H1 (cell line): ENCODE measurements at regions not wholly inside any gene's neighbourhood (a gene's known extent, or its start where the extent isn't known, plus 50 kb on each side); places are given as distances from the start of the nearest gene placed in this dataset.

Experiments
- CTCF ChIA-PET: fragments of 300-600 bp; sonication (Branson Sonifier 250); formaldehyde crosslinking; loops from one replicate; lab custom pipeline; 2021; ENCODE audit not compliant: partially characterized antibody; lab: Charles Lee
- POLR2A ChIA-PET: fragments of 300-600 bp; sonication (Branson Sonifier 250); formaldehyde crosslinking; loops from one replicate; lab custom pipeline; 2021; ENCODE audit warnings: inconsistent platforms; ENCODE audit not compliant: partially characterized antibody; lab: Charles Lee
- DNase-seq, 2 experiments: peaks; one replicate each; pipeline versions ENCODE4 v3.0.0 to v3.0.0-alpha.2; 2010 to 2022; ENCODE audit warnings: low spot score in 2 of 2, low read depth in 1 of 2, mixed read lengths in 1 of 2
- FAIRE-seq: peaks from 2 replicates; lab custom pipeline; 2011; peaks lifted over from hg19 to GRCh38; lab: Jason Lieb, UNC
- H2AFZ ChIP-seq: 2 replicates; pipeline ENCODE4 v1.8.1; 2012; ENCODE audit warnings: low read length, inconsistent platforms
- H2AK5ac ChIP-seq: 2 replicates; pipeline ENCODE4 v1.6.1; 2013; ENCODE audit warnings: low read depth, low read length
- H2BK120ac ChIP-seq: replicated peaks from 2 replicates; pipeline ENCODE3; 2013; ENCODE audit warnings: low read depth, low read length, inconsistent platforms
- H2BK12ac ChIP-seq: 2 replicates; pipeline ENCODE4 v1.6.1; 2013; ENCODE audit warnings: low read depth, low read length
- H2BK15ac ChIP-seq: 2 replicates; pipeline ENCODE4 v1.6.1; 2013; ENCODE audit warnings: low read length
- H2BK20ac ChIP-seq: 2 replicates; pipeline ENCODE4 v1.6.1; 2013; ENCODE audit warnings: low read length
- H2BK5ac ChIP-seq: 2 replicates; pipeline ENCODE4 v1.6.1; 2013; ENCODE audit warnings: low read depth, low read length
- H3K14ac ChIP-seq: 2 replicates; pipeline ENCODE4 v1.6.1; 2013; ENCODE audit warnings: inconsistent platforms; ENCODE audit not compliant: insufficient read length
- H3K18ac ChIP-seq: 2 replicates; pipeline ENCODE4 v1.6.1; 2013; ENCODE audit warnings: low read length; ENCODE audit errors: extremely low read depth
- H3K23ac ChIP-seq: 2 replicates; pipeline ENCODE4 v1.6.1; 2013; ENCODE audit warnings: inconsistent platforms; ENCODE audit not compliant: insufficient read length
- H3K23me2 ChIP-seq: 2 replicates; pipeline ENCODE4 v1.6.1; 2013; ENCODE audit warnings: low read depth, low read length
- H3K27ac ChIP-seq: 2 replicates; pipeline ENCODE4 v1.6.1; 2011; ENCODE audit warnings: low read depth, low read length, inconsistent platforms
- H3K27me3 ChIP-seq, 4 experiments: replicated peaks in 1 of 4; 1 replicate in 1 of 4; 2 replicates in 3 of 4; pipeline versions ENCODE4 v1.6.1 to v1.8.1; 2011 to 2013; ENCODE audit warnings: low read length in 3 of 4, mild to moderate bottlenecking in 3 of 4, inconsistent platforms in 2 of 4, mixed read lengths in 2 of 4, moderate library complexity in 1 of 4; ENCODE audit not compliant: control insufficient read depth in 3 of 4, insufficient read depth in 3 of 4; ENCODE audit errors: extremely low read depth in 1 of 4
- H3K36me3 ChIP-seq, 4 experiments: 2 replicates each; pipeline versions ENCODE4 v1.6.1 to v1.8.1; 2011 to 2013; ENCODE audit warnings: mild to moderate bottlenecking in 4 of 4, low read length in 3 of 4, moderate library complexity in 2 of 4, control low read depth in 1 of 4, inconsistent platforms in 1 of 4; ENCODE audit not compliant: insufficient read depth in 4 of 4, control insufficient read depth in 2 of 4
- H3K4ac ChIP-seq: replicated peaks from 2 replicates; pipeline ENCODE3; 2013; ENCODE audit warnings: low read length, low read depth, mixed read lengths, inconsistent platforms; ENCODE audit not compliant: insufficient read length
- H3K4me1 ChIP-seq, 4 experiments: replicated peaks in 1 of 4; 1 replicate in 1 of 4; 2 replicates in 3 of 4; pipeline versions ENCODE4 v1.6.1 to v1.8.1; 2011 to 2013; ENCODE audit warnings: low read length in 3 of 4, inconsistent platforms in 2 of 4, mixed read lengths in 1 of 4; ENCODE audit not compliant: insufficient read depth in 4 of 4, control insufficient read depth in 3 of 4
- H3K4me2 ChIP-seq, 2 experiments: 2 replicates each; pipeline versions ENCODE4 v1.6.1 to v1.8.1; 2011 to 2013; ENCODE audit warnings: low read depth in 2 of 2, low read length in 2 of 2, control low read depth in 1 of 2, inconsistent platforms in 1 of 2, mild to moderate bottlenecking in 1 of 2; ENCODE audit not compliant: insufficient read depth in 1 of 2
- H3K4me3 ChIP-seq, 4 experiments: fragments of 200-600, 300-600 bp in 1 of 4; sonication (generic), shearing (Covaris generic), sonication (Bioruptor Twin) in 1 of 4; 2 replicates each; pipeline versions ENCODE4 v1.5.1 to v1.8.1; 2011 to 2016; ENCODE audit warnings: low read length in 4 of 4, low read depth in 3 of 4, control low read depth in 2 of 4, inconsistent platforms in 2 of 4, mild to moderate bottlenecking in 2 of 4, mixed read lengths in 1 of 4, moderate library complexity in 1 of 4; ENCODE audit not compliant: insufficient read depth in 2 of 4; ENCODE audit errors: extremely low read depth in 1 of 4
- H3K56ac ChIP-seq: replicated peaks from 2 replicates; pipeline ENCODE3; 2013; ENCODE audit warnings: low read depth, mild to moderate bottlenecking, mixed read lengths, low read length, inconsistent platforms; ENCODE audit not compliant: insufficient read length
- H3K79me1 ChIP-seq: 2 replicates; pipeline ENCODE4 v1.6.1; 2013; ENCODE audit warnings: low read depth, low read length, control low read depth
- H3K79me2 ChIP-seq, 2 experiments: 2 replicates each; pipeline versions ENCODE4 v1.6.1 to v1.8.1; 2012 to 2013; ENCODE audit warnings: low read length in 2 of 2, mild to moderate bottlenecking in 2 of 2, inconsistent platforms in 1 of 2; ENCODE audit not compliant: insufficient read depth in 2 of 2, control insufficient read depth in 1 of 2
- H3K9ac ChIP-seq, 4 experiments: replicated peaks in 1 of 4; 1 replicate in 1 of 4; 2 replicates in 3 of 4; pipeline versions ENCODE4 v1.6.1 to v1.8.1; 2011 to 2013; ENCODE audit warnings: low read depth in 3 of 4, low read length in 3 of 4, control low read depth in 2 of 4, mild to moderate bottlenecking in 2 of 4, moderate library complexity in 2 of 4, inconsistent platforms in 1 of 4; ENCODE audit errors: extremely low read depth in 1 of 4
- H3K9me3 ChIP-seq, 2 experiments: 2 replicates each; pipeline versions ENCODE4 v1.6.1 to v1.8.1; 2012 to 2013; ENCODE audit warnings: mild to moderate bottlenecking in 2 of 2, moderate library complexity in 2 of 2, control low read depth in 1 of 2, inconsistent platforms in 1 of 2, low read depth in 1 of 2, low read length in 1 of 2, mixed read lengths in 1 of 2; ENCODE audit not compliant: insufficient read depth in 2 of 2
- H4K20me1 ChIP-seq, 2 experiments: replicated peaks in 1 of 2; 2 replicates each; pipeline versions ENCODE3 to v1.8.1; 2011 to 2013; ENCODE audit warnings: inconsistent platforms in 2 of 2, low read length in 2 of 2, mild to moderate bottlenecking in 1 of 2; ENCODE audit not compliant: insufficient read depth in 2 of 2, control insufficient read depth in 1 of 2
- H4K5ac ChIP-seq: 2 replicates; pipeline ENCODE4 v1.6.1; 2013; ENCODE audit warnings: low read length, low read depth, mixed read lengths, inconsistent platforms; ENCODE audit not compliant: insufficient read length
- H4K8ac ChIP-seq: 2 replicates; pipeline ENCODE4 v1.8.0; 2013; ENCODE audit warnings: mild to moderate bottlenecking, moderate library complexity, low read length, inconsistent platforms; ENCODE audit not compliant: insufficient read depth; ENCODE audit errors: extremely low read depth
- H4K91ac ChIP-seq: replicated peaks from 2 replicates; pipeline ENCODE3; 2013; ENCODE audit warnings: low read length, mixed read lengths, inconsistent platforms; ENCODE audit not compliant: insufficient read length
- BACH1 ChIP-seq: IDR thresholded peaks from 2 replicates; pipeline ENCODE4 v1.6.1; 2012; ENCODE audit warnings: low read length, improper control_type of control experiment
- CBX5 ChIP-seq: fragments of 300-800, 300-1000 bp; sonication (generic); IDR thresholded peaks from 2 replicates; pipeline ENCODE4 v1.7.1; 2016; ENCODE audit warnings: antibody characterized with exemption, low read length, low read depth
- CEBPB ChIP-seq: IDR thresholded peaks from 2 replicates; pipeline ENCODE4 v1.6.1; 2012; ENCODE audit warnings: low read depth, low read length
- POLR2A ChIP-seq, 2 experiments: IDR thresholded peaks; 1 replicate in 1 of 2; 2 replicates in 1 of 2; pipeline ENCODE4 v1.6.1; 2011; ENCODE audit warnings: low read depth in 2 of 2, low read length in 2 of 2, mild to moderate bottlenecking in 2 of 2; ENCODE audit errors: control extremely low read depth in 1 of 2
- POLR2AphosphoS5 ChIP-seq: IDR thresholded peaks from 2 replicates; pipeline ENCODE4 v1.6.1; 2011; ENCODE audit warnings: low read depth, low read length
- POU5F1 ChIP-seq: IDR thresholded peaks from 2 replicates; pipeline ENCODE4 v1.6.1; 2011; ENCODE audit warnings: low read depth, mild to moderate bottlenecking, low read length, moderate library complexity
- RAD21 ChIP-seq, 2 experiments: IDR thresholded peaks in 1 of 2; conservative IDR thresholded peaks in 1 of 2; 2 replicates each; pipeline ENCODE4 v1.6.1; 2011; ENCODE audit warnings: low read depth in 2 of 2, low read length in 2 of 2, improper control_type of control experiment in 1 of 2, inconsistent platforms in 1 of 2, mild to moderate bottlenecking in 1 of 2, moderate library complexity in 1 of 2
- RNF2 ChIP-seq: fragments of 200-900, 300-1000 bp; sonication (generic); IDR thresholded peaks from 2 replicates; pipeline ENCODE4 v1.7.1; 2016; ENCODE audit warnings: borderline replicate concordance, low read depth, mild to moderate bottlenecking, antibody characterized with exemption, low read length; ENCODE audit not compliant: poor library complexity, severe bottlenecking; ENCODE audit errors: missing control alignments
- SP1 ChIP-seq: IDR thresholded peaks from 2 replicates; pipeline ENCODE4 v1.6.1; 2011; ENCODE audit warnings: low read depth, low read length
- WGBS, 2 experiments: shearing (Covaris generic) in 1 of 2; methylation state at CpG; one replicate each; pipeline versions ENCODE4 v1.1.6 to v1.1.7; 2013 to 2015; ENCODE audit warnings: low lambda C conversion rate in 2 of 2, mixed read lengths in 2 of 2, inconsistent platforms in 1 of 2, low coverage in 1 of 2, missing lambda C conversion rate in 1 of 2; ENCODE audit not compliant: insufficient replicate concordance in 2 of 2, insufficient coverage in 1 of 2, insufficient read length in 1 of 2; ENCODE audit errors: extremely low coverage in 1 of 2, missing lambda C conversion rate in 1 of 2; 5-methylcytosine and 5-hydroxymethylcytosine counted together

DNA sequence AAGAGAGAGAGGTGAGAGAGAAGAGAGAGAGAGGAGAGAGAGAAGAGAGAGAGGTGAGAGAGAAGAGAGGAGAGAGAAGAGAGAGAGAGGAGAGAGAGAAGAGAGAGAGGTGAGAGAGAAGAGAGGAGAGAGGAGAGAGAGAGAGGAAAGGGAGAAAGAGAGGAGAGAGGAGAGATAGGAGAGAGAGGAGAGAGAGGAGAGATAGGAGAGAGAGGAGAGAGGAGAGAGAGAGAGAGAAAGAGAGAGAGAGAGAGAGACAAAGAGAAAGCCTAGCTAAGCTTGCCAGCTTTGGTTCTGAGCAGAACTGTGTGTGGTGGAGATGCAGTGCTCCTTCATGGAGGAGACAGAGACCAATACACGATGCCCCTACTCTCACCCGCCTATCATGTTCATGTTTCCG, 99.1 kb upstream of the KCNA3 start:
- CTCF ChIA-PET = interaction anchor here (1.3 to 3.6 kb wide), 3 partner anchors 9 to 24 kb away, joined by 3 to 19 read pairs (median 19); no protein-coding TSS in a partner anchor
- no peak for FAIRE-seq
- Histone ChIP-seq H3K79me1 (no peaks in the 10 kb centered on the region), H3K9ac (no peak overlapping the region), H3K18ac (no peak overlapping the region), H3K9me3 (peaks cover 0 to 8% of the 10 kb centered on the region in 2 experiments; a peak in 2 of 4 replicates), H3K14ac (no peak overlapping the region), H3K27ac (no peak overlapping the region), H3K23ac (no peak overlapping the region), H3K4ac (no peak overlapping the region), H2BK12ac (no peak overlapping the region), H2AK5ac (no peak overlapping the region), H2BK5ac (no peak overlapping the region), H3K56ac (no peak overlapping the region), H2BK120ac (no peak overlapping the region), H3K4me1 (peaks cover 0 to 2% (median 0%) of the 10 kb centered on the region in 4 experiments; a peak in 1 of 7 replicates), H4K20me1 (no peaks in the 10 kb centered on the region), H3K79me2 (no peaks in the 10 kb centered on the region), H2AFZ (no peak overlapping the region), H4K91ac (no peak overlapping the region), H3K23me2 (no peaks in the 10 kb centered on the region), H3K27me3 (peaks cover 0 to 2% (median 0%) of the 10 kb centered on the region in 4 experiments; a peak in 1 of 7 replicates), H4K8ac (no peak overlapping the region), H4K5ac (no peak overlapping the region), H2BK20ac (no peak overlapping the region), H2BK15ac (no peak overlapping the region), H3K4me2 (no peak overlapping the region), H3K4me3 (no peak overlapping the region), H3K36me3 (no peaks in the 10 kb centered on the region)
- DNase-seq = no peak
- 42% methylated on average over 3 of the region's 3 CpGs; no CpG with 5 or more reads in 1 of the 2 experiments for WGBS, 2 experiments
- POLR2A ChIA-PET = interaction anchor here (0.5 kb wide), 1 partner anchor 257 kb away, joined by 3 read pairs; no protein-coding TSS in a partner anchor
- TF ChIP-seq BACH1 = no peak
- TF ChIP-seq POU5F1 = no peak
- no peak for TF ChIP-seq SP1
- no peak for TF ChIP-seq POLR2AphosphoS5
- no peak for TF ChIP-seq RAD21 (IDR thresholded peaks at IDR 0.05 in 1 of 2, conservative IDR thresholded peaks at IDR 0.05 in 1 of 2; ENCODE audit: low read depth in 2 of 2, low read length in 2 of 2)
- TF ChIP-seq CBX5 = no peak
- no peak for TF ChIP-seq CEBPB
- TF ChIP-seq POLR2A (IDR thresholded peaks at IDR 0.05; ENCODE audit: control extremely low read depth in 1 of 2, low read depth in 2 of 2, low read length in 2 of 2) = no peak
- no peak for TF ChIP-seq RNF2
